ENCODE measurements at regions not wholly inside any gene's neighbourhood (a gene's known extent, or its start where the extent isn't known, plus 50 kb on each side); places are given as distances from the start of the nearest gene placed in this dataset.

DNA sequence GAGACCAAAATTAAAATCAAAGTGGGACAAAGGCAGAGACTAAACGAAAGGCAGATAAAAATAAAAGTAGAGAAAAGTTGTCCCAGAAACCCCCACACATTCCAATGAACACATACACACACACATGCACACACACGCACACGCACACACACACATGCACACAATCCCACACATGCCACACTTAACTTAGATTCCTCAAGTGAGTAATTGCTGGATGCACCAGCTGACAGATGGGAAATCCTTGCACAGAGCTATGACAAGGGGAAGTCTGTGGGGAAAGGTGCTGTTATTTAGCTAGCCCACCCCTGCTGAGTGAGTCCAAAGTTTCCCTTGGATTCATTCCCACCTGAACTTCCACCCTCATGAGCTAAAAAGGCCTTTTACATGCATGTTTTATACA, 233.9 kb downstream of the RAB28 start:
- DNase-seq (ENCODE audit: low spot score) = no peak

DNA sequence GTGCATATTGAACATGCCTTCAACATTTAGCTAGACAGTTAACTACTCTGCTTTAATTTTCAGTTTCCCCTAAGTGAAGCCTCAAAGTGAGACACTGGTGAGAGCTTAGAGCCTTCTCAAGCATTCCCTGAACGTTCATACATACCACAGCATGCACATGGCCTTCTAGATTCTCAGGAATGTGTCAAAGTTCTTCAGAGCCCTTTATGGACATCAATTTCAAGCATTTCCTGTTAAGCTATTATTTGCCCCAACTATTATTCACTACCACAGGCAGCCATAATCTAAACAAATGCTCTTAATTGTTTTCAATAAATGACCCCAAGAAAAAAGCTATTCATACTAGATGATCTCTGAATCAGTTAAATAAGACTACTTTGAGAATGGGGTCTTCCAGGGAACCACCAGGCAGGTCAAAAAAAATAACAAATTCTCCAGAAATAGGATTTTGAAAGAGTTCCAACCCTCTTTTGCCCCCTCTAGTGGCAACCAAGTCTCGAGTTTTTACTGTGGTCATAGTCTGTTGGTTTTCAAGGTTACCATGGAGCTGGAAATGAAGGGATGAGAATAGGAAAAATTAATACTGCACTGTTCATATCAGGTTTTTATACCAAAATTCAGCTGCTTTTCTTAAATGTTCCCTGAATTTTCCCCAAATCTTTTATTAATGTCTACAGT, 235.4 kb downstream of the RAB28 start:
- no peak for DNase-seq (ENCODE audit: low spot score)

DNA sequence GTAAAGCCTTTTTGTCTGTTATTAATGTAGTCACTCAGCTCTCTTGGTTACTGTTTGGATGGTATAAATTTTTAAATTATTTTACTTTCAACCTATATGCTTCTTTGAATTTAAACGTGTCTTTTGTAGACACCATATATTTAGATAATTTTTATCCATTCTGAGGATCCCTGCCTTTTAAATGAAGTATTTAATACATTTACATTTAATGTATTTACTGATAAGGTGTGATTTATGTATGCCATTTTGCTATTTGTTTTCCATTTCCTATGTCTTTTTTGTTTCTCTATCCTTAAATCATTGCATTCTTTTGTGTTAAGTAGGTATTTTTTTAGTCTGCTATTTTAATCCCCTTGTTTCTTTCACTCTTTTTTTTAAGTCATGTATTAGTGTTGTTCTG, 238.0 kb downstream of the RAB28 start:
- no peak for DNase-seq (ENCODE audit: low spot score)

DNA sequence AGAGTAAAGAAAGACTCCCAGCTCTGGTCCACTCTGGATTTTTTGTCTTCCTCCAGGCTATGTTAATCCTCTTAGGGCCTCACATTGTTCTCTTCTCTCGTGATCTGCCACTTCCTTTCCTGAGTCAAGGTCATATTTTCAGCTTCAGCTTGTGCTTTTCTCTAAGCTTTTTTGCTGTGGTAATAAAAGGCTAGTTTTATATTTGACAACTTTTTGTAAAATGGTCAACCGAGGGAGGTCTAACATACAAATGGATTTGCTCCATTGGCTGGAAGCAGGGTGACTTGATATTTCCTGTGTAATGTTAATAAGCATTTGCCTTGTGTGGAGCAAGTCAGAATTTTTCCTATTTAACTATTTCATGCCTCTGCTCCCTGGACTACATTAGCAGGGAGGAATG, 239.7 kb downstream of the RAB28 start:
- no peak for DNase-seq (ENCODE audit: low spot score)

DNA sequence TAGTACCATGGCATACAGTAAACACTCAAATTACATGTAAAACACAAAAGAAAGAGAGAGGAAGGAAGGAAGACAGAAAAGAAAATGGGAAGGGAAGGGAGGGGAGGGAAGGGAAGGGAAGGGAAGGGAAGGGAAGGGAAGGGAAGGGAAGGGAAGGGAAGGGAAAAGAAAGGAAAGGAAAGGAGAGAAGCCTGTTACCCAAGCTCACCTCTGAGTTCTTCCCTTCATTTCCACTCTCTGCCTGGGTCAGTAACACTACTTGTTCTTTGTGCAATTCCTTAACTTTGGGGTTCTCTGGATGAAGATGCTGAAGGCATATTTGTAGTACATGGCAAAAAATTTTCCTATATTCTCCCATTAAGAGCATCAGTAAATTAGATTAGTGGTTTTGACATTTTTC, 241.0 kb downstream of the RAB28 start:
- DNase-seq (ENCODE audit: low spot score) = no peak

DNA sequence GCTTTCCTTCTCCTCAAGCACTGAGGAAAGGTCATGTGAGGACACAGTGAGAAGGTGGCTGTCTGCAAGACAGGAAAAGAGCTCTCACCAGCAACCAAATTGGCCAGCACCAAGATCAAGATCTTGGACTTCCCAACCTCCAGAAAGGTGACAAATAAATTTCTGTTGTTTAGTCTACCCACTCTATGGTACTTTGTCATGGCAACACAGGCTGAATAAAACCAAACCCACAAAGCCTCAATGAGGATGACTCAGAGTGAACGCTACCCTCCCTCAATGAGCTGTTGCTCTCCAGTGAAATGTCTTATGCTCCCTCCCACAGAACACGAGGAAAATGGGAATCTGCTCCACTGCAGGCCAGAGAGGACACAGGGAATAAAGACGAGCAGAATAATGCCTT, 244.1 kb downstream of the RAB28 start:
- peak; percentile 15 for DNase-seq (ENCODE audit: low spot score)

DNA sequence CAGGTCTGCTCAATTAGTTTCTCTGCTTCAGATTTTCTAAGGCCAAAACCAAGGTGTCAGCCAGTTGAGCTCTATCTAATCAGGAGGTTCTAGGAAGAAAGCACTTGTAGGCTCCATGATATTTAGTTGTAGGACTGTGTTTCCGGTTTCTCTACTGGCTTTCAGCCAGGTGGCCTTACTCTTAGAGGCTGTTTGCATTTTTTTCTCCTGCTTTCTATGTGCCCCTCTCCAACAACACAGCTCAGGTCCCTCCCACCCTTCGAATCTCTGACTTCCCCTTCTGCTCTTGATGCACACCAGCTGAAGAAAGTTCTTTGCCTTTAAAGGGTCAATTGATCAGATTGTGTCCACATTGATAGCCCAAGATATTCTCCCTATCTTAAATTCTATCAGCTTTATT, 245.2 kb downstream of the RAB28 start:
- no peak for DNase-seq (ENCODE audit: low spot score)

DNA sequence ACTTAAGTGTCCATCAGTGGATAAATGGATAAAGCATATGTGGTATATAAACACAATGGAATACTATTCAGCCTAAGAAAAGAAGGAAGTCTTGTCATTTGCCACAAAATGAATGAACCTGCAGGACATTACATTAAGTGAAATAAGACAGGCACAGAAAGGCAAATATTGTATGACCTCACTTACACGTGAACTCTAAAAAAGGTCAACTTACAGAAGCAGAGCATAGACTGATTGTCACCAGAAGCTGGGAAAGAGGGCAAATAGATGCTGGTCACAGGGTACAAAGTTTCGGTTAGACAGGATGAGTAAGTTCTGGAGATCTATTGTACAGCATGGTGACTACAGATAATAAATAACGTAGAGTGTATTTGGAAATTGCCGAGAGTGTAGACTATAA, 247.7 kb downstream of the RAB28 start:
- DNase-seq (ENCODE audit: low spot score) = no peak

DNA sequence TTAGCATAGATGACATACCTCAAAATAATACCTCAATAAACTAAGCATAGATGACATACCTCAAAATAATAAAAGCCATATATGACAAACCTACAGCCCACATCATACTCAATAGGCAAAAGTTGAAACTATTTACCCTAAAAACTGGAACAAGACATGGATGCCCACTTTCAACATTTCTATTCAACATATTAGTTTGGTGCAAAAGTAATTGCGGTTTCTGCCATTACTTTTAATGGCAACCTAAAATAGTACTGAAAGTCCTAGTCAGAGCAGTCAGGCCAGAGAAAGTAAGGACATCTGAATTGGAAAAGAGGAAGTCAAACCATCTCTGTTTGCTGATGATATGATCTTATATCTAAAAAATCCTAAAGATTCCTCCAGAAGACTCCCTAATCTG, 250.4 kb downstream of the RAB28 start:
- no peak for DNase-seq (ENCODE audit: low spot score)

DNA sequence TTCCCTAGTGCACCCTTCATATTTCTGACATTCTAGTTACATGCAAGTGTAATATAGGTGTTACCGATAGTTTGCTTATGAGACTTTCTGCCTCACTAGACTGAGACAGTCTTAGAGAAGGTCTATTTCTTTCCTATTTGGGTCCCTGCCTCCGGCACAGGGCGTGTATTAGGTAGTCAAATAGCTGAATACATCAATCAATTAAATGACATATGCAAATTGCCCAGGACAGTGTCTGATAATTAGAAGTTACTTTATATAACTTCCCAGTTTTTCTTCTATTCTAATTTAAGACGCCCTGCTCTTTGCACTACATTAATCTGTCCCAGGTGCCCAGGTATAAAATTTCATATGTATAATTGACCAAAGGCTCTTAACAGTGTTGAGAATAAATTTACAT, 264.2 kb downstream of the RAB28 start:
- DNase-seq (ENCODE audit: low spot score) = no peak

DNA sequence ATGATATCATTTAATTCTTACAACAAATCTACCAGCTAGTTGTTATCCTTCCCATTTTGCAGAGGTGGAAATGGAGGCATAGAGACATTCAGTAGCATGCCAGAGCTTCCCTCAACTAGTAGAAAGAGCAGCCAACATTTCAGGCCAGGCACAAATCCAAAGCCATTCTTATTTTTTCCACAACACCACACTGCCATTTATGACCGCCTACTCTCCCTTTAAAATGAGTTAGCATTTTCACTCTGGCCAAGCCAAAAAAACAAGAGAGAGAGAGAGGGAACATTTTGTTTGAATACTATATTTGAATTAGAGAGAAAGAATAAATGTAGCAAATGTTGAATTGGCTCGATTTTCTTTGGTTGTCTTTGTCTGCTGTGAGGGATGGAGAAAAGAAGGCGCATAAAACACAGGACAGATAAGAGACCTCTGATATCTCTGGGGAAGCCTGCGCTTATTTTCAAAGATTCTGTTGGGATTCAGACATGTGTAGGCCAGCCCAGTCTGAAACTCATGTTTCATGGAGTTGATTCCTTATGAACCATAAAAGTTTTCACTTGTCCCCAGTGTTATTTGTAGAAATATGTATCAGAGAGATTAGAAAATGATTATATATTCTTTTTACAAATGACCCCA, 265.7 kb downstream of the RAB28 start:
- no peak for DNase-seq (ENCODE audit: low spot score)

DNA sequence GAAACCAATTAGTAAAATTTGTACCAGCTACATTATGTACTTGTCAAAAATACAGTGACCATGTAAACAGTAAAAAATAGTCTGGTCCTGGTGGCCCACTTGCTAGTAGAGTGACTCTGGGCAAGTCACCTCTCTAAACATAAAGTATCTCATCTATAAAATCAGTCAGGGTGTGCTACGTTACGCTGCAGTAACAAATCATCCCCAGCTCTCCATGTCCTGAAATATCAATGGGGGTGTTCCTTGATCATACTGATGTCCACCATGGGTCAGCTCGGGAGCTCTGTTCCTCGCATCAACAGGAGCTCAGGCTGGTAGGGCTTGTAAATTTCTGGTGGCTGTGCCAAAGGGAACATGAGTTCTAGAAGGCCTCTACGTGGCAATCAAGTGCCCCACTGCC, 268.6 kb downstream of the RAB28 start:
- DNase-seq (ENCODE audit: low spot score) = no peak

DNA sequence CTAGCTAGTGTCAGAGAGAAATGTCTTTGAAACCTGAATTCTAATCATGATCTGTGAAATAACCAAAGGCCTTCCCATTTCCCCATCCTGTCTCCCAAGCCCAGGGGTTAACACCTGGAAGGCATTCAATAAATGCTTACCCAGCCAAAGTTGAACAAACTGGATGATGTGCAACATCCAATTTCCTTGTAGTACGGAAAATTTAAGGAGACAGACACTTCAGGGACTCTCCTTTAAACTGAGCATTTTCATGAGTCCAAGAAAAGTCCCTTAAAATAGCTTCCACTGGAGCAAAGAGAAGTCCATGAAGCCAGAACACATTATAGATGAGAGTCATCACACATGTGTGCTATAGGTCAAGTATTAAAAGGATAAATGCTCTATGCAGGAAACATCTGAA, 271.2 kb downstream of the RAB28 start:
- no peak for DNase-seq (ENCODE audit: low spot score)

DNA sequence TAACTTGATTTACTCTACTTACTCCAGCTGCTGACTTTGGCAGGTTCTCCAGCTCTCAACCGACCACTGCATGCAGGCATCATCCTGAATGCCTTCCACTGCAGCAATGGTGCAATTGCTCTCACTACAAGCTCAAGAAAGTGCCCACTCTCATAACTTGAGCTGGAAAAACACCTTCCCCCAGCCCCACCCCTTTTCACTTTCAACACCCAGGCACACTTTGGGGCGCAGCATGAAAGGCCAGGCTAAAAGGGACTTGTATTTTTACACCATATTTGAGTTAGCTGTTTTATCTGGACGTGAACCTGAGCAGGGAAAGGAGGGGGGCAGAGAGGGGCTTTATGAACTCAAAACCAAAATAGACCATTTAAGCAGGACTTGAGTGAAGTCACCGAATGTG, 274.5 kb downstream of the RAB28 start:
- DNase-seq (ENCODE audit: low spot score) = no peak

DNA sequence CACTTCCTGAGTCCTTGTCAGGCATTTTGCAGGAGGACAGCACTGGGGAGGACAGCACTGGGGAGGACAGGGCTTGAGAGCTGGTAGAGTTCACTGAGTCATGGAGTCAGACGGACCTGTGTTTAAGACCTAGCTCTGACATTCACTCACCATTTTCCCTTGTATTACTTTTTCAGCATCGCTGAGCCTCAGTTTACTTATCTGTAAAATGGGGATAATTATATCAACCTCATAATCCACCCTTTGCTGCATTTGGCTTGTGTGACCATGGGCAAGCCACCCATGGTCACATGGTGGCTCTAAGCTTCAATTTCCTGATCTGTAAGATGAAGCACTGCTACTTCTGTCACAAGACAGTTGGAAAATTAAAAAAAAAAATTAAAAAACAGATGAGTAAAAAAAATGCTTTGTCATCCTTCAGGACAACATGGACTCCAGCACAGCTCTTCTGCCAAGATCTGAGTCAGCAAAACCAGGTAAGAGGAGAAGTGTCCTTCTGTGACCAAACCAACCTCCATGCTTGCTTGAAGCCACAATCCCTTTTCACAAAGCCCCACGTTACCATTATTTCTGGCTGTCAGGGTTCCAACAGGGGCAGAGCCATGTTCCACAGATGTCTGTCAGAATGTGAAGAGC, 275.5 kb downstream of the RAB28 start:
- no peak for DNase-seq (ENCODE audit: low spot score)

DNA sequence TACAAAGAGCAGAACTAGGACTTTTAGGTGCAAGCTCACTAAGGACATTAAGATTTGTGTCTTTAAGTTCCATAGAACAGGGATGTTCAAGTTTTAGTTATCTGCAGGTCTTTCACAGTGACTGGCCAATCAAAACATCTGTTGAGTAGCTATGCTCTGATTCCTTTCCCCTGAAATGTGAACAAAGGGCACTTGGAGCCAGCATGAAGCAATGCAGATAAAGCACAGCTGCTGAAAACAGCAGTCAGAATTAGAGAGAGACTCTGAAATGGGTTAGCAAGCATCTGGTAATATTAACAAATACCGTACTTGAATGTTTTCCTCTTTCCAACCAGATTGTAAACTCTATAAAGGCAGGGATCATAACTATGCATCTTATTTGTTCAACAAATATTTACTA, 276.9 kb downstream of the RAB28 start:
- DNase-seq (ENCODE audit: low spot score) = no peak

DNA sequence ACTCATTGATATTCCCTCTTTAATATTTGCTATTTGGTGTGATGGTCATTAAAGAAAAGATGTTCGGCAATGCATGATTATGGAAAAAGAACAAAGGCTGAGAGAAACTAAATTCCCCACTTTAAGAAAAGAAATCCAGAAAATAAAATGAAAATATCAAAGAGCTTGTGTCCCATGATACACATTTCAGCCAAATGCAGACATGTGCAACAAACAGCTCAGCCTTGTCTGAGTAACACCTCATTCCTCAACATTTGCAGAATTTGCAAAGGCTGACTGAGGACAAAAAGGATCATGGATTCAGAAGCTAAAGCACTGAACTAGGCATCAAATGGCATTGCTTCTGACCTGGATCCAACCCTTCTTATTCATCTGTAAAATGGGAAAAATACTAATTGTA, 281.0 kb downstream of the RAB28 start:
- DNase-seq (ENCODE audit: low spot score) = no peak

DNA sequence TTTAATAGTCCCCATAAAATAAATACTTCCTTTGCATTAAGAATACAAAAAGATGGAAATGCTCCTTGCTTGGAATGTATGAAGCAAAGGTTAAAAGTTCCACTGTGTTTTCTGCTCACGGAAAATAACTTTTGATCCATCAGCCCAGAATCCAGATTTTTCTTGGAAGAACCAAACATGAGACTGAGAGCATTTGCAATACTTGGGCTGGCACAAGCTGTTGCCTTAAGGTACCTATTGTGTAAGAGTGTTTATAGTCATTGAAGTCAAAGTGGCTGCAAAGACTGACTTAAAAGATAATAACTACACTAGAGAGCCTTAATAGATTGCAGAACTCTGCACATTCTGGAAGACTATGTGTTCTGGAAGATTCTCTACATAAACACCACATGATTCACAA, 281.4 kb downstream of the RAB28 start:
- DNase-seq (ENCODE audit: low spot score) = no peak

DNA sequence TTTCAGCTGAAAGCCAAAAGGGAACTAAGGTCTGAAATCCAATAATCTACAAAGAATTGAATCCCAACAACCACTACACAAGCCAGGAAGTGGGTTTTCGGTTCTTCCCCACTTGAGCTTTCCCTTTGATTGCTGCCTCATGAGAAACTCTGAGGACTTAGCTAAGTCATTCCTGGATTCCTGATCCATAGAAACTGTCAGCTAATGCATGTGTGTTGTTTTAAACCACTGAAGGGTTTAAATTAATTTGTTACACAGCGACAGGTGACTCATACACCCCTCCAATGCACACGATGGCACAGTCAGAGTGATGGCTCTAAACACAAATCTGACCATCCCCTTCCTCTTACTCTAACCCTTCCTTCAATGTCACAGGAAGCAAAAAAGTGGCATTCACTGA, 282.9 kb downstream of the RAB28 start:
- no peak for DNase-seq (ENCODE audit: low spot score)

DNA sequence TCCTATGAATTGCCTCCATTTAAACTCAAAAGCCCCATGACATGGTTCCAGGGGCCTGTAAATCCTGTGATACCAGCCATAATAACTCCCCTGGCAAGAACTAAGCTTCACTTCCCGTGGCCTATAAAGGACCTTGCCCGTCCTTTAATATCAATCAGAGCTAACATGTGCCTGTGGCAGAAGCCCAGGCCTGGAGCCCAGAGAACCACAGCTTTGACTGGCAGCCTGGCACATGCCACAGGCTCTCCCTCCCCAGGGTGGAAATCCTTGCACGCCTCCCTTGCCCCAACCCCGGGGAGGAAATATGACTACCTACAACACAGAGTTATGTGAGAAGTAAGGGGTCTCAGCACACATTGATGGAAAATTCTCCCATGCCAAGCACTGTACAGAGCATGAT, 287.4 kb downstream of the RAB28 start:
- no peak for DNase-seq (ENCODE audit: low spot score)

DNA sequence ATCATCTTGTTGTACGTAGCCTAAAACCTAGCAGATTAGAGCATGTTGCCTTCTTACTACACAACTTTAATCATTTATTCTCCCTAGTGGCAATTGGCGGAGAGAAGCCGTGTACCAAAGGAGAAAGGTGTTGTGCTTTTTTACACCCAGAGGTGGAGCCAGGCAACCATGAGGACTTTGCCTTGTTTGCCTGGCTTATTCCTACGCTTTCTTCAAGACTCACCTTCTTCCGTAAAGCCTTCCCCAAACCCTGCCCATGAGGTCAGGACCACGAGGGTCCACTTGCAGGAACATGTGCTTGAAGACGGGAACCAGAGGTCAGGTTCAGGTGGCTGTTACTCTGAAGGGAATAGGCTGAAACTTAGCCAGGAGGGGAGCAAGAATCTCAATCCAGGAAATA, 290.5 kb downstream of the RAB28 start:
- DNase-seq (ENCODE audit: low spot score) = no peak

DNA sequence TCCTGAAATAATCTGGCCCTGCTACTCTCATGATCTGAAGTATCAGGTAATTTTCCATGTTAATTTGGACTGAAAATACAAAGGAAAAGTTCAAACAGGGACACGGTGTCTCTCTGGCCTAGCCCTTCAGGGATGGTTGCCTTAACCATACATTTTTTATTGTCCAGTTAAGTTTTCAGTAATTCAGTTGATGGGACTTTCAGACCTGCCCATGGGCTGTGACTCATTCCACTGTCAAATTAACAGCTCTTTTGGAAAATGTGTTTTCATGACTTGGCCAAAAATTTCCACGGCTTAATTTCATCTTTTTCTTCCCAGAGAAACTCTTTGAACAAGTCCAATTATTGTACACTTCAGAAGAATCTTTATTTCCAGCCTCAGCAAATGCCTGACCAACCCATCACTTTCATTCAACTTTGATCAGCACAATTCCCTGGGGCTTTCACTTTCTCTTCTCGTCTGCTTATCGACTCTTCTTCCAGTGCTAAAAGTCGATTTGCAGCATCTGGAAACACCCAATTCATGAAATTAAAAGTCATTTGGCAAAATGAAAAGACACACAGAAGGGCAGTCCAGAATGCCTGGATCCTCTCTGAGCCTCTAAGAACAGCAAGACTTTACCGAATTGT, 293.9 kb downstream of the RAB28 start:
- DNase-seq (ENCODE audit: low spot score) = no peak

DNA sequence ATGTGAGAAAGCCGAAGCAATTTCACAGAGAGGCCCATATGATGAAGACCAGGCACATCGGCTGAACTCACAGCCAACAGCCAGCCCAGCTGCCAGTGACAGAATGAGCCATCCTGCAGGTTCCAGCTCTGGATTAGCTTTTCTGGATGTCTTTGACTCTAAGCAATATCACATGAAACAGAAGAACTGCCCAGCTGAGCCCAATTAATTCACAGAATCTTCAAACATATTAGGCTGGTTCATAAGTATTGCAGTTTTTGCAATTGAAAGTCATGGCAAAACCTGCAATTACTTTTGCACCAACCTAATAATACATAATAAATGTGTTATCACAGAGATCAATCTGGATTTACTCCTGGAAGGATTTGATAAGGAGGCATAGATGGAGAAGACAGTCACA, 299.9 kb downstream of the RAB28 start:
- no peak for DNase-seq (ENCODE audit: low spot score)
